Breast epithelium (tissue), 3 donors: ENCODE measurements at regions not wholly inside any gene's neighbourhood (a gene's known extent, or its start where the extent isn't known, plus 50 kb on each side); places are given as distances from the start of the nearest gene placed in this dataset.

Experiments used
- POLR2AphosphoS5 ChIP-seq, 3 donors: sonication (generic); formaldehyde crosslinking; IDR thresholded peaks; one replicate each; pipeline ENCODE4 v1.6.1; 2017; ENCODE audit warnings: antibody characterized with exemption in 3 of 3
- TF ChIP-seq, protein P1 (sequence below), 3 donors: fragments of 450-650 bp; IDR thresholded peaks; one replicate each; pipeline ENCODE4 v1.5.1; 2016 to 2017; ENCODE audit warnings: antibody characterized with exemption in 3 of 3, mild to moderate bottlenecking in 3 of 3, moderate library complexity in 3 of 3

- TF ChIP-seq, protein P1, sequence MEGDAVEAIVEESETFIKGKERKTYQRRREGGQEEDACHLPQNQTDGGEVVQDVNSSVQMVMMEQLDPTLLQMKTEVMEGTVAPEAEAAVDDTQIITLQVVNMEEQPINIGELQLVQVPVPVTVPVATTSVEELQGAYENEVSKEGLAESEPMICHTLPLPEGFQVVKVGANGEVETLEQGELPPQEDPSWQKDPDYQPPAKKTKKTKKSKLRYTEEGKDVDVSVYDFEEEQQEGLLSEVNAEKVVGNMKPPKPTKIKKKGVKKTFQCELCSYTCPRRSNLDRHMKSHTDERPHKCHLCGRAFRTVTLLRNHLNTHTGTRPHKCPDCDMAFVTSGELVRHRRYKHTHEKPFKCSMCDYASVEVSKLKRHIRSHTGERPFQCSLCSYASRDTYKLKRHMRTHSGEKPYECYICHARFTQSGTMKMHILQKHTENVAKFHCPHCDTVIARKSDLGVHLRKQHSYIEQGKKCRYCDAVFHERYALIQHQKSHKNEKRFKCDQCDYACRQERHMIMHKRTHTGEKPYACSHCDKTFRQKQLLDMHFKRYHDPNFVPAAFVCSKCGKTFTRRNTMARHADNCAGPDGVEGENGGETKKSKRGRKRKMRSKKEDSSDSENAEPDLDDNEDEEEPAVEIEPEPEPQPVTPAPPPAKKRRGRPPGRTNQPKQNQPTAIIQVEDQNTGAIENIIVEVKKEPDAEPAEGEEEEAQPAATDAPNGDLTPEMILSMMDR (IDR thresholded peaks at IDR 0.05), result no peak
- no peak for TF ChIP-seq POLR2AphosphoS5 (IDR thresholded peaks at IDR 0.05)
Measured at GRCh38 chr13:75938811-75939560, 302.9 kb downstream of the LMO7 start.
